ENCODE measurements at regions not wholly inside any gene's neighbourhood (a gene's known extent, or its start where the extent isn't known, plus 50 kb on each side); places are given as distances from the start of the nearest gene placed in this dataset.

DNA sequence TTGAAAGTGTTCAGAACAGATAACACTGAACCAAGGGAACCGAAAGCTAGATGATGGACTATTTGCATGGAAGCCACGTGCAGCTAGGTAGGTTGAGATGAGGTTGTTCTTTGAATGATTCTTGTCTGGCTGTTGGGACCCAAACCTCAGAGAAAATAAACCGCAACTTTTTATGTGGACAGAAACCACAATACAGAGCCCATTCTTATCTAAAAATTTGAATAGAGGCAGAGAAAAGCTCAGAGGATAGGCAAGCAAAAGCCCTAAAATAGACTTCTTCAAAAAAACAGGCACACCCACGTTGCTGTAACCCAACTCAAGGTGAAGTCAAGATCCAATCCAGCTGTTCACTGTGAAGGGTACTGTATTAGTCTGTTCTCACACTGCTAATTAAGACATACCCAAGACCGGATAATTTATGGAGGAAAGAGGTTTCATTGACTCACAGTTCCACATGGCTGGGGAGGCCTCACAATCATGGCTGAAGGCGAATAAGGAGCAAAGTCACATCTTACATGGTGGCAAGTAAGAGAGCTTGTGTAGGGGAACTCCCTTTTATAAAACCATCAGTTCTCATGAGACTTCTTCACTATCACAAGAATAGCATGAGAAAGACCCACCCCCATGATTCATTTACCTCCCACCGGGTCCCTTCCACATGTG, 353.8 kb downstream of the AACS start (continued):
- TF ChIP-seq, protein P1, sequence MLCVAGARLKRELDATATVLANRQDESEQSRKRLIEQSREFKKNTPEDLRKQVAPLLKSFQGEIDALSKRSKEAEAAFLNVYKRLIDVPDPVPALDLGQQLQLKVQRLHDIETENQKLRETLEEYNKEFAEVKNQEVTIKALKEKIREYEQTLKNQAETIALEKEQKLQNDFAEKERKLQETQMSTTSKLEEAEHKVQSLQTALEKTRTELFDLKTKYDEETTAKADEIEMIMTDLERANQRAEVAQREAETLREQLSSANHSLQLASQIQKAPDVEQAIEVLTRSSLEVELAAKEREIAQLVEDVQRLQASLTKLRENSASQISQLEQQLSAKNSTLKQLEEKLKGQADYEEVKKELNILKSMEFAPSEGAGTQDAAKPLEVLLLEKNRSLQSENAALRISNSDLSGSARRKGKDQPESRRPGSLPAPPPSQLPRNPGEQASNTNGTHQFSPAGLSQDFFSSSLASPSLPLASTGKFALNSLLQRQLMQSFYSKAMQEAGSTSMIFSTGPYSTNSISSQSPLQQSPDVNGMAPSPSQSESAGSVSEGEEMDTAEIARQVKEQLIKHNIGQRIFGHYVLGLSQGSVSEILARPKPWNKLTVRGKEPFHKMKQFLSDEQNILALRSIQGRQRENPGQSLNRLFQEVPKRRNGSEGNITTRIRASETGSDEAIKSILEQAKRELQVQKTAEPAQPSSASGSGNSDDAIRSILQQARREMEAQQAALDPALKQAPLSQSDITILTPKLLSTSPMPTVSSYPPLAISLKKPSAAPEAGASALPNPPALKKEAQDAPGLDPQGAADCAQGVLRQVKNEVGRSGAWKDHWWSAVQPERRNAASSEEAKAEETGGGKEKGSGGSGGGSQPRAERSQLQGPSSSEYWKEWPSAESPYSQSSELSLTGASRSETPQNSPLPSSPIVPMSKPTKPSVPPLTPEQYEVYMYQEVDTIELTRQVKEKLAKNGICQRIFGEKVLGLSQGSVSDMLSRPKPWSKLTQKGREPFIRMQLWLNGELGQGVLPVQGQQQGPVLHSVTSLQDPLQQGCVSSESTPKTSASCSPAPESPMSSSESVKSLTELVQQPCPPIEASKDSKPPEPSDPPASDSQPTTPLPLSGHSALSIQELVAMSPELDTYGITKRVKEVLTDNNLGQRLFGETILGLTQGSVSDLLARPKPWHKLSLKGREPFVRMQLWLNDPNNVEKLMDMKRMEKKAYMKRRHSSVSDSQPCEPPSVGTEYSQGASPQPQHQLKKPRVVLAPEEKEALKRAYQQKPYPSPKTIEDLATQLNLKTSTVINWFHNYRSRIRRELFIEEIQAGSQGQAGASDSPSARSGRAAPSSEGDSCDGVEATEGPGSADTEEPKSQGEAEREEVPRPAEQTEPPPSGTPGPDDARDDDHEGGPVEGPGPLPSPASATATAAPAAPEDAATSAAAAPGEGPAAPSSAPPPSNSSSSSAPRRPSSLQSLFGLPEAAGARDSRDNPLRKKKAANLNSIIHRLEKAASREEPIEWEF (IDR thresholded peaks at IDR 0.05; ENCODE audit: insufficient replicate concordance, low read depth, low read length), result no peak
- TF ChIP-seq PML (IDR thresholded peaks at IDR 0.05; ENCODE audit: low read length), result 0 out of 2 replicates have a peak, but pooled peaks have one; percentile 36
- no peak for TF ChIP-seq NFYA (IDR thresholded peaks at IDR 0.05; ENCODE audit: borderline replicate concordance, low read depth, low read length)
- TF ChIP-seq MTA2 (IDR thresholded peaks at IDR 0.05; ENCODE audit: low read depth), result peak; percentile 51; the same call in 1 of the 2 replicates
- no peak for TF ChIP-seq EZH2 (IDR thresholded peaks at IDR 0.05; ENCODE audit: borderline replicate concordance, control insufficient read depth, low read depth, low read length)
- TF ChIP-seq CBFB (IDR thresholded peaks at IDR 0.05; ENCODE audit: low read depth), result peak; percentile 94
- TF ChIP-seq MTA3 (IDR thresholded peaks at IDR 0.05; ENCODE audit: borderline replicate concordance, low read length), result peak; percentile 34; the same call in 1 of the 2 replicates
- TF ChIP-seq SUPT20H (IDR thresholded peaks at IDR 0.05; ENCODE audit: borderline replicate concordance, control insufficient read depth, low read depth, low read length), result no peak
- no peak for TF ChIP-seq ZZZ3 (IDR thresholded peaks at IDR 0.05; ENCODE audit: control insufficient read depth, insufficient read length, low read depth)
- TF ChIP-seq, protein P2, sequence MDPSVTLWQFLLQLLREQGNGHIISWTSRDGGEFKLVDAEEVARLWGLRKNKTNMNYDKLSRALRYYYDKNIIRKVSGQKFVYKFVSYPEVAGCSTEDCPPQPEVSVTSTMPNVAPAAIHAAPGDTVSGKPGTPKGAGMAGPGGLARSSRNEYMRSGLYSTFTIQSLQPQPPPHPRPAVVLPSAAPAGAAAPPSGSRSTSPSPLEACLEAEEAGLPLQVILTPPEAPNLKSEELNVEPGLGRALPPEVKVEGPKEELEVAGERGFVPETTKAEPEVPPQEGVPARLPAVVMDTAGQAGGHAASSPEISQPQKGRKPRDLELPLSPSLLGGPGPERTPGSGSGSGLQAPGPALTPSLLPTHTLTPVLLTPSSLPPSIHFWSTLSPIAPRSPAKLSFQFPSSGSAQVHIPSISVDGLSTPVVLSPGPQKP (IDR thresholded peaks at IDR 0.05; ENCODE audit: low read depth, low read length), result no peak
- TF ChIP-seq TCF7 (IDR thresholded peaks at IDR 0.05; ENCODE audit: borderline replicate concordance), result peak; percentile 90
- peak; percentile 50 for TF ChIP-seq ZNF217 (IDR thresholded peaks at IDR 0.05)
- TF ChIP-seq PAX5 (IDR thresholded peaks at IDR 0.05; ENCODE audit: borderline replicate concordance, low read depth, low read length), result 0 out of 2 replicates have a peak, but pooled peaks have one; percentile 59
- peak; percentile 34; the same call in 1 of the 2 replicates for TF ChIP-seq CREM (IDR thresholded peaks at IDR 0.05; ENCODE audit: low read depth)
- peak; percentile 90 for TF ChIP-seq MEF2B (IDR thresholded peaks at IDR 0.05; ENCODE audit: partially characterized antibody, poor library complexity, severe bottlenecking)
- no peak for TF ChIP-seq FOS (IDR thresholded peaks at IDR 0.05; ENCODE audit: borderline replicate concordance, extremely low read depth, insufficient read length)
- no peak for TF ChIP-seq ZNF24 (IDR thresholded peaks at IDR 0.05)
- TF ChIP-seq, protein P3, sequence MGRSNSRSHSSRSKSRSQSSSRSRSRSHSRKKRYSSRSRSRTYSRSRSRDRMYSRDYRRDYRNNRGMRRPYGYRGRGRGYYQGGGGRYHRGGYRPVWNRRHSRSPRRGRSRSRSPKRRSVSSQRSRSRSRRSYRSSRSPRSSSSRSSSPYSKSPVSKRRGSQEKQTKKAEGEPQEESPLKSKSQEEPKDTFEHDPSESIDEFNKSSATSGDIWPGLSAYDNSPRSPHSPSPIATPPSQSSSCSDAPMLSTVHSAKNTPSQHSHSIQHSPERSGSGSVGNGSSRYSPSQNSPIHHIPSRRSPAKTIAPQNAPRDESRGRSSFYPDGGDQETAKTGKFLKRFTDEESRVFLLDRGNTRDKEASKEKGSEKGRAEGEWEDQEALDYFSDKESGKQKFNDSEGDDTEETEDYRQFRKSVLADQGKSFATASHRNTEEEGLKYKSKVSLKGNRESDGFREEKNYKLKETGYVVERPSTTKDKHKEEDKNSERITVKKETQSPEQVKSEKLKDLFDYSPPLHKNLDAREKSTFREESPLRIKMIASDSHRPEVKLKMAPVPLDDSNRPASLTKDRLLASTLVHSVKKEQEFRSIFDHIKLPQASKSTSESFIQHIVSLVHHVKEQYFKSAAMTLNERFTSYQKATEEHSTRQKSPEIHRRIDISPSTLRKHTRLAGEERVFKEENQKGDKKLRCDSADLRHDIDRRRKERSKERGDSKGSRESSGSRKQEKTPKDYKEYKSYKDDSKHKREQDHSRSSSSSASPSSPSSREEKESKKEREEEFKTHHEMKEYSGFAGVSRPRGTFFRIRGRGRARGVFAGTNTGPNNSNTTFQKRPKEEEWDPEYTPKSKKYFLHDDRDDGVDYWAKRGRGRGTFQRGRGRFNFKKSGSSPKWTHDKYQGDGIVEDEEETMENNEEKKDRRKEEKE (IDR thresholded peaks at IDR 0.05), result no peak
- TF ChIP-seq EED (IDR thresholded peaks at IDR 0.05; ENCODE audit: low read depth), result peak; percentile 68; the same call in 1 of the 2 replicates
- TF ChIP-seq RB1 (IDR thresholded peaks at IDR 0.05; ENCODE audit: borderline replicate concordance), result no peak
